SU-DHL-6 (cell line): ENCODE measurements at regions not wholly inside any gene's neighbourhood (a gene's known extent, or its start where the extent isn't known, plus 50 kb on each side); places are given as distances from the start of the nearest gene placed in this dataset.

Experiments
- CTCF ChIP-seq: fragments of 200-600 bp; sonication (generic); IDR thresholded peaks from one replicate; pipeline ENCODE4 v1.5.1; 2017; ENCODE audit warnings: antibody characterized with exemption, mild to moderate bottlenecking, low read length, moderate library complexity; ENCODE audit not compliant: insufficient read depth, poor library complexity, severe bottlenecking
- EZH2phosphoT487 ChIP-seq: fragments of 200-600 bp; sonication (generic), shearing (Covaris generic); conservative IDR thresholded peaks from 2 replicates; pipeline ENCODE4 v1.6.1; 2018; ENCODE audit warnings: mild to moderate bottlenecking, antibody characterized with exemption, low read length, moderate library complexity, mixed read lengths

- no peak for TF ChIP-seq CTCF
- no peak for TF ChIP-seq EZH2phosphoT487
These were observed 213.2 kb upstream of the SLC24A2 start for GRCh38 chr9:20002011-20002410.
